Gastroesophageal sphincter (tissue), 3 donors: ENCODE measurements at regions not wholly inside any gene's neighbourhood (a gene's known extent, or its start where the extent isn't known, plus 50 kb on each side); places are given as distances from the start of the nearest gene placed in this dataset.
"Not testable (repeated sequence)": the region's sequence is repeated elsewhere in the genome, so short reads cannot be mapped to it uniquely, and the experiment has no call there.

Source experiments
- POLR2A ChIP-seq, 2 donors: fragments of 450-650 bp; IDR thresholded peaks; one replicate each; pipeline ENCODE4 v1.6.1; 2017; ENCODE audit warnings: antibody characterized with exemption in 2 of 2, mild to moderate bottlenecking in 2 of 2, moderate library complexity in 1 of 2
- POLR2AphosphoS5 ChIP-seq: sonication (generic); formaldehyde crosslinking; IDR thresholded peaks from one replicate; pipeline ENCODE4 v1.6.1; 2017; ENCODE audit warnings: antibody characterized with exemption
- TF ChIP-seq, protein P1 (sequence below), 4 experiments: fragments of 200-600 bp in 2 of 4; fragments of 450-650 bp in 2 of 4; sonication (generic) in 1 of 4; IDR thresholded peaks; one replicate each; pipeline ENCODE4 v1.5.1; 2017 to 2019; ENCODE audit warnings: antibody characterized with exemption in 4 of 4, mild to moderate bottlenecking in 2 of 4, moderate library complexity in 2 of 4

DNA sequence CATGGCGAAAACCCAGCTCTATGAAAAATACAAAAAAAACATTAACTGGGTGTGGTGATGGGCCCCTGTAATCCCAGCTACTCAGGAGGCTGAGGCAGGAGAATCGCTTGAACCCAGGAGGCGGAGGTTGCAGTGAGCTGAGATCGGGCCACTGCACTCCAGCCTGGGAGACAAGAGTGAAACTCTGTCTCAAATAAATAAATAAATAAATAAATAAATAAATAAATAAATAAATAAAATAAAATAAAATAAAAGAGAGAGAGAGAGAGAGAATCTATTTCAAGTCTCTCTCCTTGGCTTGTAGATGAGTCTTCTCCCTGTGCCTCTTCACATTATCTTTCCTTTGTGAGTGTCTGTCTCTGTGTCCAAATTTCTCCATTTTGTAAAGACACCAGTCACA is 442.6 kb upstream of the PROX1 start:
- not testable (repeated sequence) for TF ChIP-seq POLR2AphosphoS5; POLR2A (IDR thresholded peaks at IDR 0.05)
- TF ChIP-seq, protein P1, sequence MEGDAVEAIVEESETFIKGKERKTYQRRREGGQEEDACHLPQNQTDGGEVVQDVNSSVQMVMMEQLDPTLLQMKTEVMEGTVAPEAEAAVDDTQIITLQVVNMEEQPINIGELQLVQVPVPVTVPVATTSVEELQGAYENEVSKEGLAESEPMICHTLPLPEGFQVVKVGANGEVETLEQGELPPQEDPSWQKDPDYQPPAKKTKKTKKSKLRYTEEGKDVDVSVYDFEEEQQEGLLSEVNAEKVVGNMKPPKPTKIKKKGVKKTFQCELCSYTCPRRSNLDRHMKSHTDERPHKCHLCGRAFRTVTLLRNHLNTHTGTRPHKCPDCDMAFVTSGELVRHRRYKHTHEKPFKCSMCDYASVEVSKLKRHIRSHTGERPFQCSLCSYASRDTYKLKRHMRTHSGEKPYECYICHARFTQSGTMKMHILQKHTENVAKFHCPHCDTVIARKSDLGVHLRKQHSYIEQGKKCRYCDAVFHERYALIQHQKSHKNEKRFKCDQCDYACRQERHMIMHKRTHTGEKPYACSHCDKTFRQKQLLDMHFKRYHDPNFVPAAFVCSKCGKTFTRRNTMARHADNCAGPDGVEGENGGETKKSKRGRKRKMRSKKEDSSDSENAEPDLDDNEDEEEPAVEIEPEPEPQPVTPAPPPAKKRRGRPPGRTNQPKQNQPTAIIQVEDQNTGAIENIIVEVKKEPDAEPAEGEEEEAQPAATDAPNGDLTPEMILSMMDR (IDR thresholded peaks at IDR 0.05): not testable (repeated sequence)
